Middle frontal gyrus (tissue), 1 donor: ENCODE measurements at regions not wholly inside any gene's neighbourhood (a gene's known extent, or its start where the extent isn't known, plus 50 kb on each side); places are given as distances from the start of the nearest gene placed in this dataset.
"Not testable (repeated sequence)": the region's sequence is repeated elsewhere in the genome, so short reads cannot be mapped to it uniquely, and the experiment has no call there.

Experiments
- DNase-seq: peaks from one replicate; pipeline ENCODE4 v3.0.0-alpha.2; 2015; ENCODE audit warnings: low spot score; ENCODE audit errors: extremely low spot score

GRCh38 chr13:76622315-76623040 lies 263.7 kb downstream of the KCTD12 start:
- DNase-seq = no peak

DNA sequence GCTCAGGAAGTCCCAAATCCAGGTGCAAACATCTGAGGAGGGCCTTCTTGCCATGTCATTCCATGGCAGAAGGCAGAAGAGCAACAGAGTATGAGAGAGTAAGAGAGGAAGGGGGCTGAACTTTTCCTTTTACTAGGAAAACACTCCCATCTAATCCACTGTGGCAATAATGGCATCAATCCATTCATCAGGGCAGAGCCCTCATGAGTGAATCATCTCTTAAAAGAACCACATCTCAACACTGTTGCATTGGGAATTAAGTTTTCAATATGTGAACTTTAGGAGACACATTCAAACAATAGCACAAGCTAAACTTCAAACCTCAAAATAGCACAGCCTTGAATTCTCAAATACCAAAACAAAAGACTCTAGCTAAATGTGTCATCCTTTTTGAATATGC lies 264.5 kb downstream of the KCTD12 start:
- DNase-seq = no peak

GRCh38 chr13:76620036-76620435 lies 266.2 kb downstream of the KCTD12 start:
- DNase-seq = no peak

GRCh38 chr13:76619631-76620030 lies 266.6 kb downstream of the KCTD12 start:
- DNase-seq = no peak

DNA sequence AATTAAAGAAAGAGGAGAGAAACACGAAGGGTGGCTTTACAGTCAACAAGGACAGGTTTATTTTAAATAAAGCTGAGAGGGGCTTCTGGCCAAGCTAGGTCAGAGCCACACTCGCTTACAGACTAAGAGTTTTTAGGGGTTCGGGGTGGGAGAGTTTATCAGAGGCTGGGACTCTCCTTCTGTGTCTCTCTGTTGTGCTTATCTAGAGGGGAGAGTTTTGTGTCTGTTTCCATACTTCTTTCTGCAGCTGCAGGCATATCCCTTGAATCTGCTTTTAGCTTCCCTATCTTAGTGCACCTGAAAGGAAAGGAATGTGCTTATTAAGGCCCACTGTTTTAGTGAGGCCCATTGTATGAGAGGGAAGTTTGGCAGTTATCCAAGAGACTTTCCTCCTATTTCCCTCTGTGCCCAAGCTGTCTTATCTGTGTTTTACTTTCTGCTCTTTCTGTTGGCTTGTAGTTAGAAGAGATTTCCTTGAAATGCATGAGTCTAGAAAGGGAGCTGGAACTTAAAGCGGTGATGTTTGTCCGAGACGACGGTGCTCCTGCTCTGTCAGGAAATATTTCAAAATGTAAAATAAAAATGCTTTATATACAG lies 275.3 kb downstream of the KCTD12 start:
- DNase-seq = no peak

GRCh38 chr13:76609643-76610042 lies 276.6 kb downstream of the KCTD12 start:
- no peak for DNase-seq

DNA sequence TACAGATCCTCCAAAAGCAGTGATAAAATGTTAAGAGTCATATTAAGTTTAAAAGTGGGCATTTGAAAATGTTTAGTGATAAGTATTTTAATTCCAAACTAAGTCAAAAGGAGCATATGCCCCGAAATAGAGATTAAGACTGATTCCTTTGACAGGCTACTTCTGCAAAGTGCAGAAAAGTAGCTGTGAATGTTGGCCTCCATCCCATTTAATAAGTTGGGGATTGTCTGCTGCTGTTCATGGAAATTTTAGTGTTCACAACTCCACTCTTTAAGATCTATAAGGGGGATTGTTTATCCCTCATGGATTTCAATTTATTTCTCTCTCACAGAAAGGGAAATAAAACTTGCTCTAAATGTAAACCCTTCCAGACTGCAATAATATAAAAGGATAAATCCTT lies 278.3 kb downstream of the KCTD12 start:
- DNase-seq = no peak

DNA sequence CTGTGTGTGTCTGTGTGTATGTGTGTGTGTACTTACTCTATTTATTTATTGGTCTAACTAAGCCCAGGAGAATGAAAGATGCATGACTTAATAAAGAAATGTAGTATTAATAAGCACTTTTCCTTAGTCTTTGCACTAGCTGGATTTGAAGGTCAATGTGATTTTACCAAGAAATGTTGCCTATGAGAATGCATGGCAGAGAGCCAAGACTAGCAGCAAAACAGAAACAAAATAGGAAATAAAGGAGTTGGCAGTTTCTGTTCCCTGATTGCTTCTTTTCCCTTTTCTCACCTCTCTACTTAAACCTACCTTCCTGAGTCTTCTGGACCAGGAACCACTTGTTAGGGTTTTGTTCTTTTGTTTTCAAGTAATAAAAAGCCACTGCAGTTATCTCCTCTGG lies 286.1 kb downstream of the KCTD12 start:
- DNase-seq = no peak

DNA sequence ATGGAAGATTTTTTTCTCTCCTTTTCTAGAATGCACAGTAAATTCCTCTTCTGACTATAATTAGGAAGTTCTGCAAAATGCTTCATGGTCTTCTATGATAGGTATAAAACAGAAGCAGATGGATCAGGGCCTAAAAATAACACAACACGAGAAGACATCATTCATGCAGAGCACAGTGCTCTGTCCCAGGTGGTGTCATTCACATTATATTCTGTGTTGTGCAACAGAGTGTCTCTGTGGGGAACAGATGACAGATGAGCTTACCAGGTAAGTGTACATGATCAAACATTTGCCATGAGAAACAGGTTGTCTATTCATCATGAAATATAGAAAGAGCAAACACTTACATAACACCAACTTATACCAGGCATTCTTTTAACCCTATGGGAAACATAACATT lies 288.3 kb downstream of the KCTD12 start:
- no peak for DNase-seq

DNA sequence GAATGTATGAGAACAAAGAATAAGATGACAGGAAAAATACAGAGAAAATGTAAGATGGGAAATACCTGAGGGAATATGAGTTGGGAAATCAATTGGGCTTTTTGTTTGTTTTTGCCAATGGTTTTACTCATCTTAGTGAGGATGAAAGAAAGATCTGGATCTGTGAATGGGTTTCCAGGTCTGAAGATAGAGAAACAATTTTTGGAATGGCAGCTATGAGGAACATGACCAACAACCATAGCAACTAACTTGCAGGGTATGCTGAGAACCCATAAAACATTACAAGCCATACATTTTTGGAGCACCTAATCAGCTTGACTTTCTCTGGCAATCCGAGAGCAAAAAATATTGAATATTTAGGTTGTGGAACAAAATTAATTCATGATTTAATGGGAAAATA lies 290.0 kb downstream of the KCTD12 start:
- DNase-seq = no peak

DNA sequence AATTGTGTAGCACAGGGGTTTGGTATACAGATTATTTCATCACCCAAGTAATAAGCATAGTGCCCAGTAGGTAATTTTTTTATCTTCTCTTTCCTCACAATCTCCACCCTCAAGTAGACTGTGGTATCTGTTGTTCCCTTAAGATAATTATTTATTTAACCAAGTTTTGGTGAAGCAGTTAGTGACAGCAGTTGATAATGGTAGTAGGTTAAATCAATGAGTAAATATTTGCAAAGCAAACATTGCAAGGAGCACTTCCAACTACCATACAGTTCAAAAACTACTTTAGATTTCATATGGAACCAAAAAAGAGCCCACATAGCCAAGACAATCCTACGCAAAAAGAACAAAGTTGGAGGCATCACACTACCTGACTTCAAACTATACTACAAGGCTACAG lies 291.8 kb downstream of the KCTD12 start:
- DNase-seq = no peak

DNA sequence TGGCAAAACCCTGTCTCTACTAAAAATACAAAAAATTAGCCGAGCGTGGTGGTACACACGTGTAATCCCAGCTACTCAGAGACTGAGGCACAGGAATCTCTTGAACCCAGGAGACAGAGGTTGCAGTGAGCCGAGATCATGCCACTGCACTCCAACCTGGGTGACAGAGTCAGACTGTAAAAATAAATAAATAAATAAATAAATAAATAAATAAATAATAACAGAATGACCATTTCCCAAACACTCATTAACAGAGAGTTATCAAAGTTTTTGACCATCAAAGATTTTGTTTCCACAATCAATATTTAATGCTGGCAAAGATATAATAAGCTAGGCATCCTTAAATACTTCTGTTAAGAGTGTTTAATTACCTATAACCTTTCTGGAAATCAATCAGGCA lies 299.4 kb downstream of the KCTD12 start:
- DNase-seq = no peak

GRCh38 chr13:76579701-76580100 lies 306.5 kb downstream of the KCTD12 start:
- DNase-seq = no peak

DNA sequence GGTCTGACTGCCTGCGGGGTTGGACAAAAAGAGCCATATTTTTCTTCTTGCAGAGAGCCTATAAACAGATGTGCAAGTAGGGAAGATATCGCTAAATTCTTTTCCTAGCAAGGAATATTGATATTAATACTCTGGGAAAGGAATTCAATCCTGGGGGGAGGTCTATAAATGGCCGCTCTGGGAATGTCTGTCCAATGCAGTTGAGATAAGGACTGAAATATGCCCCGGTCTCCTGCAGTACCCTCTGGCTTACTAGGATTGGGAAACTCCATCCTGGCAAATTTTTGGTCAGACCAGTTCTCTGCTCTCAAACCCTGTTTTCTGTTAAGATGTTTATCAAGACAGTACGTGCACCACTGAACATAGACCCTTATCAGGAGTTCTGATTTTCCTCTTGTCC lies 310.6 kb downstream of the KCTD12 start:
- DNase-seq = not testable (repeated sequence)

GRCh38 chr13:76570510-76570971 lies 315.7 kb downstream of the KCTD12 start:
- DNase-seq = no peak

GRCh38 chr13:76556627-76557026 lies 329.6 kb downstream of the KCTD12 start:
- no peak for DNase-seq

DNA sequence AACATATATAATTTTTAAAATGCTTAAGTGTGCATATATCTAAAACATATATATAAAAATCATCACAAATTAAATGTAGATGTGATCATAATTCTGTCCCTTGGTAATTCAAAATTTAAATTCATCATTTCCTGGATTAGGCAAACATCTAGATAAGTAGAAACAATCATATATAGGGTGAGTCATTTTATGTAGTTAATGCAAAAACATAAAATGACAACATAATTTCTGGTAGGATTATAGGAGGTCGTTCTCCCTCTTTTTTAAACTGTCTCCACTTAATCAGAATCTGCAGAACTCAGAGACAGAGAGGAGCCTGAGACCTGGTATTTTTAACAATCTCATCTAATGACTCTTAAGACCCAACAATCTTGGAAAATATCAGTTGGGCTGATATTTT lies 333.4 kb downstream of the KCTD12 start:
- no peak for DNase-seq

DNA sequence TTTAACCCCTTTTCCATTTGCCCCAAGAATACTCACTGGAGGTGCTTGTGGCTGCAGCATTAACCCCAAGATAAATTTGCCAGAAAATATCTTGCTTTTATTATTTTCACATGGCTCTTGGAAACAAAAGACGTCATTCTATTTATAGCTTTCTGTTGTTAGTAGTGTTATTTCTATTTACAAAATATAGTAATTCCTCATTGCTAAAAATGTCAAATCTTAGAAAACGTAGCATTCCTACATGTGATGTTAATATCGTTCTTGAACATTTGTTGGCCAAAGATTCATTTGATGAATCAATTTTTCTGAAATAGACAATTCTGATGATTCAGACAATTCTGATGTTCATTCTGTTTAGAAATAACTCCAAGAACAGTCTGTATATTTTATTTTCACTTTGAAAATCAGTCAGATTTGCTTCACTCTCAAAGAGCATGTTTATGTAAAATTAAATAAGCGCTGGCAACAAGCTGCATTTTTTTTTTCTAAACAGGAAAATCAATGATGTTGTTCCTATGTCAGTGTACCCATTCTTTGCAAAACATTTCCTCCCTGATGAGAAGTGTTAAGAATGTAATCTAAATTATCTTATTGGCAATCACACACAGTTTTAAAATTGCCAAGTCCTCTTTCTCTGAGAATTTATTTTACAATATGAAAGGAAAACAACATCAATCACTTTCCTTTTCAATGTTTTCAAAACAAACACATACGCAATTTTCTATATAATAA lies 334.0 kb downstream of the KCTD12 start:
- no peak for DNase-seq

GRCh38 chr13:76542176-76542575 lies 344.0 kb downstream of the KCTD12 start:
- DNase-seq = no peak

- DNase-seq = no peak
Observed at GRCh38 chr13:76538004-76538403, 348.2 kb downstream of the KCTD12 start.

DNA sequence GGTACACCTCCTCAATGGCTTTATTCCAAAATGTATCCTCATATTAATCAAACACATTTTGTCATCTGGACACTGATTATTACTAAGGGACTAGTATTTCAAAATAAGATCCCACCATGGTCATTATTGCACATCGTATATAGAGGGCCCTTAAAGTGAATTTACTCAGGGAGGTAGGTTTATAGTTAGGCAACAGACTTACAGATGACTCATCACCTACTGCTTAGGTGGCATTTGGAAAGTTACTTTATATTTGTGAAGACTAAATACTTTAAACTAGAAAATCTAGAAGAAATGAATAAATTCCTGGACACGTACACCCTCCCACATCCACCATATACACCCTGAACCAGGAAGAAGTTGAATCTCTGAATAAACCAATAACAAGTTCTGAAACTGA lies 353.0 kb downstream of the KCTD12 start:
- no peak for DNase-seq

DNA sequence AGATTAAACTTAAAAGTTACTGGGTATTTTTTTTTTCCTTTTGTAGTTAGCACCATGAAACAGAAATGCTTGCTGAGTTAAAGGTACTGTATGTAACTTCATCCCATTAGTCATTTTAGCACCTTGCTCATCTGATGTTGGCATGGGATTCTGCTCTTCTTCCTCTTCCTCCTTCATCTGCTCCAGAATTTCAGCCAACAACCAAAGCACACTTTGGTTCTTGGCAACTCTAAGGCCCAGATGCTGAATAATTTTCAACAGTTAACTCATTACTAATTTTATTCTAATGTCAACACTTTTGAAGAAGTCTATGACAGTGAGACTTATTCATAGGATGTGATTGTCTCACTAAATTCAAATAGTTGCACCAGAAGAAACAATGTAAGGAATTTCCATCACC lies 359.2 kb downstream of the KCTD12 start:
- no peak for DNase-seq
